HK-2 (cell line): ENCODE measurements at regions not wholly inside any gene's neighbourhood (a gene's known extent, or its start where the extent isn't known, plus 50 kb on each side); places are given as distances from the start of the nearest gene placed in this dataset.
"Not testable (repeated sequence)": the region's sequence is repeated elsewhere in the genome, so short reads cannot be mapped to it uniquely, and the experiment has no call there.

Experiments used
- DNase-seq: peaks from one replicate; pipeline ENCODE4 v3.0.0-alpha.2; 2018; ENCODE audit not compliant: unreplicated experiment

DNA sequence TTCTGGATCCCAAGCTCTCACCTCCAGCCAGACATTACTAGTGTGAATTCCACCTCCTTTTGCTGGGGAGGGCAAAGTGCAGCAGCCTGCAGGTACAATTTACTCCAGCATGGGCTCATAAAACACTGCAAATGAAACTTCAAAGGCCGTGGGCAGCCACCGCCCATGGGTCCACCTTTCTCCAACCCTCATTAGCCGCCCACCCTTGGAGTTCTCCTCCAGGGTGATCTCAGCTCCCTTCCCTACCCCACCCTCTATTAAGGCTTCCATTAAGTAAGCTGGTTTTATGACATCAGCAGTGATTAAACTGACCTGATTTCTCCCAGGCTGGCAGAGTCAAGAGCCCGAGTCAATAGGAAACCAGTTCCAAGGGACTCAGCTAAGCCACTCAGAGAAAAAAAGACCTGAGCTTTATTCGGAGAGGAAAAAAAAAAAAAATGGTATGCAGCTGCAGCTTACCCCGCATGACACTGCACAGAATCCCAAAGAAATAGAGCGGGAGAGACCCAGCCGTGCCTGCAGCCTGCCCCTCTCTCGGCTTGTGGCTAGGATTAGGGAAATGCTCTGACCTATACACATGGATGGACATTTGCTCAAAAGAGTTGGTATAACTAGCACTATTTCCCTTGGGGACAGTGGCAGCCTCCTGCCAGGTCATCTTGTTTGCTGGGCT, 319.6 kb downstream of the PTTG2 start:
- no peak for DNase-seq

DNA sequence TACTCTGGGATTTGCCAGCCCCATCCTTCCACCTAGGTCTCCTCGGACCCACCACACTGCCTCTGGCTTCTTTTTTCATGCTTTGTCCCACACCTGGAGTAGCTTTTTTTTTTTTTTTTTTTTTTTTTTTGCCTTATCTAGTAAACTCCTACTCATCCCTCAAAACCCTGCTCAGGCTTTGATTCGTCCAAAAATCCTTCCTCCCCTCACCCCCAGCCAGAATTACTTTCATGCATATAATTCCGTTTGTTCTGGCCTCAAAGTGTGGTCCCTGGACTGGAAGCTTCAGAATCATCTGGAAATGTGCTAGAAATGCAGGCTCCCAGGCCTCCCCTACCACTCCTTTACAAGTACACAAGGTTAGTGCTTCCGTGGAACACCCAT, 320.1 kb downstream of the PTTG2 start:
- DNase-seq, result no peak

DNA sequence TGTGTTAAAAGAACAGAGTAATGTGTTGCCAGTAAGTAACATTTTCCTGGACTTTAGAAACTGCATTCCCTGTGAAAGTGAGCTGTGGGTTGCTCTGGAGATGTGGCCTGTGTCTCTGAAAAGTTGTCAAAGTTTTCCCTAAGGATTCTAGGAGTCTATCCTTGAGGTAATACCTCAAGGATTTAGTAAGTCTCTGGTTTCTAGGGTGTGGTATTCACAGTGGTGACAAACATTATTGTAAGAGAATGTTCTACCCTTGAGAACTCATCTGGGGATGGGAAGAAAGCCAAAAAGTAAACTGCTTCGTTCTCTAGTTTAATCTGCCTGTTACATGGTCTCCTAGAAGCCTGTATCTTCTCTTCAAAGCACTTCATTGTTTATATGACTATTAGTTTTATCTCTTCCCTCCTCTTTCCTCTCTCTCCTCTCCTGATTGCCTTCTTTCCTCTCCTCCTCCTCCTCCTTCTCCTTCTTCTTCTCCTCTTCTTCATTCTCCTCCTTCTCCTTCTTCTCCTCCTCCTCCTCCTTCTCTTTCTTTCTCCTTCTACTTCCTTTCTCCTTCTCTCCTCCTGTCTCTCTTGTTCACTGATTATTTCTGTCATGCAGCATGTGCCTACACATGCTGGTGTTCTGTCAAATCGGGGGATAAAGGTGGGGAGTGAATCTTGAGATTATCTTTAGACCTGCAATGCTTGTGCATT, 321.3 kb downstream of the PTTG2 start:
- no peak for DNase-seq

DNA sequence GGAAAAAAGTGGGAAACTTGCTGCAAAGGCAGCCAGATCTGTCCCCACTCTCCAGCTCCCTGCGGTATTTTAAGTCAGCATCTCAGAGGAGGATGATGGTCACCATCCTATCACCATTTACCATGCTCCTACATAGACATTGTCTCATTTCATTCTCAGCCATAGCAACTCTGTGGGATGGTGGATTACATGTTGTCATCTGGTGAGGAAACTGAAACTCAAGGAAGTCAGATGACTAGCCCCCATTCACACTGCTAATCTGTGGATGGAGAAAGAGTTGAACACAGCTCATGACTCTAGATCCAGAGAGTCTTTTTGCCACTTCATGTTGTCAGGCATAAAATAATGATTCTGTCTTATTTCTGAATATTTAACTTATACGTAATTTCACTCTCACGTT, 323.5 kb downstream of the PTTG2 start:
- no peak for DNase-seq

DNA sequence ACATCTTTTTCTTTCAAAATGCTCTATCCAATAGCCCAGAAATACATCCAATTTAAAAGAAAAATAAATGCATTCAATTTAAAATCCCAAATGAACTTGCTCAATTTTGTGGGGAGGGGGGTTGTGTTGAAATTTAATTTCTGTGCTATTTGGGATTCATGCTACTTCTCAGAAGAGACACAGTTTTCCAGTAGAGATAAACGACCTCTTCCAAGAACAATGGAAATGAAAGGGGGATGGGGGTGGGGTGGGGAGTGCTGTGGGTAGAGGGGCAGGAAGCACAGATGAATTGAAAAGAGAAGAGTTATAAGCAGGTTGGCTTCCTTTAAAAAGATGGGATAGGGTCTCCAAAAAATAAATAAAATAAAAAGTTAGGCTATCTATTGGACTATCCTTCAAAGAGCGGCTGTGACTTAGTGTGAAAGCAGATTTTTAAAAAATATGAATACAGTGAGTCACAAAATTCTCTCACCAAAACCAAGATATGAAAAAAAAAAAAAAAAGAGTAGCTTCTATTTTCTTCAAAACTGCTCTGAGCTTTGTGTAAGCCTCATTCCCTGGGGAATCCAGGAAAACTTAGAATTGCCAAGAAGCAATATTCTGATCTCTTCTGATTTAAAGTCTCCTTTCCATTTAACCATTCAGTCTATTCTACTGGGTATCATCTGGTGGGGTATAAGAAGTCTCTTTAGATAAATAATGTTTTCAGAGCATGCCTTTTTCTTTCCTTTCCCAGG, 324.3 kb downstream of the PTTG2 start:
- DNase-seq, result no peak

DNA sequence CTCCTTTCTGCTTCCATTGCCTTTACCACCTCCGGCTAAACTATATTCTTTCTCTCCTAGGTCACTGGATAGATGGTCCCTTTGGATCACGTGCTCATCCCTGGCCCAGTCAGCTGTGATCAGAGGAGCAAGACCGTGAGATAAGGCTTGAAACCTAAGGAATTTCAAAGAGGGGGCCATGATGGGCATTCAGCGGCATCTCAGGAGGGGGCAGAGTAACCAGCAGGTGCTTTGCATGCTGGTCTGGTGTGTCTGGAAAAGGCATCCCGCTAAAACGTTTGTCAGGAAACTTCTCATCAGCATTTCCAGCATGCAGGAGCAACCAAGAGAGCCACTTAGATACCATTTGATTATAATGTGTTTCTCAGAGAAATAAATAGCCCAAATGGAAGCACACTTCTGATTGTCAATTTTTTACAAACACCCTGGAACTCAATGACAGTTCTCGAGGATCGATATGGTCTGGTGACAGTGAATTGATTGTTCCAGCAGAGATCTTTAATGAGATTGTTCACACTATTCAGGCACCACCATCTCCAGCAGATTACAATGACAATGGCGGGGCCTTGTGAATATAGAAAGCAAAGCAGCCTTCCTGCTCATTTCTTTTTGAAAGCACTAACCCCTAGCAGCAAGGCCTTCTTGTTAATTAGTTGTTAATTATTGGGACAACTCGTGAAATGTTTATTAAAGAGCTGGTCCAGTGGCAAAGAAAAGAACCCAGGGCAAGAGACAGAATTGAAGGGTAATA, 327.1 kb downstream of the PTTG2 start:
- no peak for DNase-seq

DNA sequence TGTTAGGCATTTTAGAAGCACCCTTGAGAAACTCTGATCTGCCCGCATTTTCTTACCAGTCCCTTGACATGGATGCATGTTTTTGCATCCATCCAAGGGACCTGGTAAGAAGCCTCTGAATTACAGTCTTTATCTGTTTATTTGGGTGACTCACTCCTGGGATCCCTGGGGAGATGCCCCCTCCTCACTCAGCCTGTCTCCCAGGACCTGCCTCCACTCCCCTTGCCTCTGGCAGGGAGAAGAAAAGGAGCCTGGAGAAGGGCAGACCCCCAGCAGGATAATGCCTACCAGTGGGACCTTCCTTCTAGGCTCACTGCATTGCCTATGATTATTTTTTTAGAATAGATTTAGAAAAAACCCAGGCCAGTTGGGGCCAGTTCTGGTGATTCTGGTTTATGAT, 329.4 kb downstream of the PTTG2 start:
- no peak for DNase-seq

DNA sequence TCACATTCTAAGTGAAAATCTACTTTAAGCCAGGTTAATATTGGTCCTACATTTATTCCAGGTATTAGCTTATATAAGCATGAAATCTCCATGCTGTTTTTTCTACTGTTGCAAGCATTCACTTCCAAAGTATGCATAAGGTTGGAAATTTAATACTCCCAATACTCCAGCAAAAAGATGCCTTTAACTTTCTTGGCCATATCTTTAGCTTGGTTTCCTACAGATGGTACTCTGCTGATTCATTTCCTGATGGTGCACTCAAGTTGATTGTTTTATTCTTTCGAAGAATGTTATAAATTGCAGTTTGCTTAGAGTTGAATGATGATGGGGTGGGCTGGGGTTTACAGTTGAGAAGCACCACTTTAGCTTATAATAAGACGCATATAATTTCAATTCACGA, 330.2 kb downstream of the PTTG2 start:
- DNase-seq, result no peak

DNA sequence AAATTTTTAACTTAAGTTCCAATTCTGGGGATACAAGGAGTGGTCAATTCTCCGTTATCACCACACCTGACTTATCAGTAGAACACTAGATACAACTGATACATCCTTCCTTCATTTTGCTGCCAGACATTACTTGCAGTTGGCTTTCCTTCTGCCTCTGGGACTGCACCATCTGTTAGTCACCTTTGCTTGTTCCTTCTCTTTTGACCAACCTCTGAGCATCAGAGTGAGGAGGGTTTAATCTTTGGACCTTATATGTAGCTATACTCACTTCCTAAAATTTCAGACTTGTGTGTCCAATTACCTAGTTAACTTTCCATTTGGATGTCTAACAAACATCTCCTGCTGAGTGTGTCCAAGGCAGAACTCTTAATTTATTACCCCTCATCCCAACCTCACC, 330.7 kb downstream of the PTTG2 start:
- no peak for DNase-seq

DNA sequence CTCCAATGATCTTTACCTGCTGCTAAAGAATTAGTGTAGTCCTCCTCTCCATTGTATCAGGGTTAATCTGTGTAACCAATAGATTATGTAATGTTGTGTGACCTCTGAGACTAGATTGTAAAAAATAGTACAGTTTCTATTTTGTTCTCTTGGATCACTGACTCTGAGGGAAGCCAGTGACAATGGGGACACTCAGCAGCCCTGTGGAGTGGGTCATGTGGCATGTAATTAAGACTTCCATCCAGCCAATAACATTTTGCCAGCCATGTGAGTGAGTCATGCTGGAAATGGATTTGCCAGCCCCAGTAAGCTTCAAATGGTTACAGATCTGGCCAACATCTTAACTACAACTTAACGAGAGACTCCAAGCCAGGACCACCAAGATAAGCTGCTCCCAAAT, 332.3 kb downstream of the PTTG2 start:
- DNase-seq, result no peak

DNA sequence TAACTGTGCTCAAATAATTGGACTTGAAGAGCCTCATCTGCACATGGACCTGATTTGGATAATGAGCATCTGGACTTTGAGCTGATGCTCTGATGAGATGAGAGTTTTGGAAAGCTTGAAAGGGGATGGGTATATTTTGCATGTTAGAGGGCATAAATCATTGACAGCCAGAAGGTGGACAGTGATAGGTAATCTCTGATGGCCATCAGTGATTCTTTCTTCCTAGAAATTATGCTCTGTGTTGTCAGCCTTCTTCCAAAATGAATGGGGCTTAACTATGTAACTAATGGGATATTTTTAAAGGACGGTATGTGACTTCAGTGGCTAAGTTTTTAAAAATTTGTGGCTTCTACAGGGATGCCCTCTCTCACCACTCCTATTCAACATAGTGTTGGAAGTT, 334.0 kb downstream of the PTTG2 start:
- DNase-seq, result no peak

DNA sequence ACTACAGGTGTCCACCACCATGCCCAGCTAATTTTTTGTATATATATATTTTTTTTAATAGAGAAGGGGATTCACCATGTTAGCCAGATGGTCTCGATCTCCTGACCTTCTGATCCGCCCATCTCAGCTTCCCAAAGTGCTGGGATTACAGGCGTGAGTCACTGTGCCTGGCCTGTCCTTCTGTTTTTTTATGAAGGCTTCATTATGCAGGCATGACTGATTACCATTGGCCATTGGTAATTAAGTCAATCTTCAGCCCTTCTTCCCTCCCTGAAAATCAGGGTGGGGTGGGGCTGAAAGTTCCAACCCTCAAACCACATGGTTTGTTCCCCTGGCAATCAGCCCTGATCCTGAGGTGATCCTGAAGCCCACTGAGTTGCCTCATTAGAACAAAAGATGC, 336.9 kb downstream of the PTTG2 start:
- DNase-seq, result no peak

DNA sequence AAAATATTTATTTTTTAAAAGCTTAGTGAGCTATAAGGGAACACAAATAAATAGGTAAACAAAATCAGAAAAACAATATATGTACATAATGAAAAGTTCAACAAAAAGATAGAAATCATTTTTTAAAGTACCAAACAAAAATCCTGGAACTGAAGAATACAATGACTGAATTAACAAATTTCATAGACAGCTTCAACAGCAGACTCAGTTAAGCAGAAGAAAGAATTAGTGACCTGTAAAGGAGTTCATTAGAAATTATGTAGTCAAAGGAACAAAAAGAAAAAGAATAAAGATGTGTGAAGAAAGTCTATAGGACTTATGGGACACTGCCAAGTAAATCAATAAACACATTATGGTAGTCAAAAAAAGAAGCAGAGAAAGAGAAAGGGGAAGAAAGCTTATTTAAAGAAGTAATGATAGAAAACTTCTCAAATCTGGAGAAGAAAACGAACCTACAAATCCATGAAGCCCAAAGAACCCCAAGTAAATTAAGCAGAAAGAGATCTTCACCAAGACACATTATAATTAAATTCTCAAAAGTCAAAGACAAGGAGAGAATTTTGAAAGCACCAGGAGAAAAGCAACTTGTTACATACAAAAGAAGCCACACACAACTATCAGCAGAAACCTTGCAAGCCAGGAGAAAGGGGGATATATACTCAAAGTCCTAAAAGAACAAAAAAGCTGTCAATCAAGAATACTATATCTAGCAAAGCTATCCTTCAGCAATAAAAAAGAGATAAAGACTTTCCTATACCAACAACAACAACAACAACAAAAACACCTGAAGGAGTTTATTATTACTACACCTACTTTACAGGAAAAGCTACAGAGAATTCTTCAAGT, 338.9 kb downstream of the PTTG2 start:
- no peak for DNase-seq

DNA sequence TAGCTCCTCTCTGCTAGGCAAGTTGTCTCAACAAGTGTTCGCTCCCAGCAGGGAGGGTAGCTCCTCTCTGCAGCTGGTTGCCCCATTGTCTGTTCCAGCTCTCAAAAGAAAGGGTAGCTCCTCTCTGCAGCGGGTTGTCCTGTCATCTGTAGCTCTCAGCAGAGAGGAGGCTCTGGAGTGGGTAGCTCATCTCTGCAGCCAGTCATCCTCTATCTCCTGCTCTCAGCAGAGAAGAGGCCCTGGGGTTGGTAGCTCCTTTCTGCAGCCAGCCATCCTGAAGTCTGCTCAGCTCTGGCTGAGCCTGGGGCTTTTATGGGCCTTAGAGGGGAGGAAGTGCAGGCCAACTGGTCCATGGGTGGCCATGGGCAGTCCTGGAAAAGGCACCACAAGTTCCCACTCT, 342.7 kb downstream of the PTTG2 start:
- DNase-seq, result no peak

DNA sequence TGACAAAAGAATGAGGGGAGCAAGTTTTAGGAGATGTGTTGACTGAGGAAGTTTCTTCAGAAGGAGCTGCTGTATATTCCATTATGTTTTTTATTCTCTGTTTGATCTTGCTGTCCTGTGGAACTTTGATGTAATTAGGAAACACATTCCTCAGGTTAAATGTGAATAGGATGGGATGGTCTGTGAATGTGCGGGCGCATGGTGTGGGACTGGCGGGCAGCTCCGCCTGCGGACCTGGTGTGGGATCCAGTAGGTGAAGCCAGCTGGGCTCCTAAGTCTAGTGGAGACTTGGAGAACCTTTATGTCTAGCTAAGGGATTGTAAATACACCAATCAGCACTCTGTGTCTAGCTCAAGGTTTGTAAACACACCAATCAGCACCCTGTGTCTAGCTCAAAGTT, 344.3 kb downstream of the PTTG2 start:
- not testable (repeated sequence) for DNase-seq

DNA sequence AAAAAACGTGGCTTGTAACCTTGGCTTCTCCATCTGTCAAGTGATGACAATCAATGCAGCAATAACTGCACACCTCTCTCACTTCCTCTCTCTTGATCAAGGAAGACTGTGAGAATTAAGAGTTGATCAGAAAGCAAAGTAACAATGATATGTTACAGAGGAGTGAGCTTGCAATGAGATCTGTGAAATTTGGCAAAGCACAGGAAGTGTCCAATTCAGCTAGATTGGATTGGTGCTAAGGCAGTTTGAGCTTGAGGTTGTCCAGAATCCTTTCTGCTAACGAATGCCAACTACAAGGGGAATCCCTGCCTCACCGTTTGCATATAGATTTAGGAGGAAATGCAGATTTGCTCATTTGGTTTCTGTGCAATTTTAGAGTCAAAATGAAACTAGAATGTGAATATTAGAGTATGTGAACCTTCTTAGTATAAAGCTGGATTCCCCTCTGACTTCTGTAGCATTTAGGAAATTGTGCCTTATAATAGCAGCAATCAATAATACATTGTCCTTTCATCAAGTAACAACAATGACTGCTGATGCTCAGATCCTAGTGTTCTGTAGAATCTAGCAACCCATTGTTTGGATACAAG, 346.4 kb downstream of the PTTG2 start:
- DNase-seq, result no peak

DNA sequence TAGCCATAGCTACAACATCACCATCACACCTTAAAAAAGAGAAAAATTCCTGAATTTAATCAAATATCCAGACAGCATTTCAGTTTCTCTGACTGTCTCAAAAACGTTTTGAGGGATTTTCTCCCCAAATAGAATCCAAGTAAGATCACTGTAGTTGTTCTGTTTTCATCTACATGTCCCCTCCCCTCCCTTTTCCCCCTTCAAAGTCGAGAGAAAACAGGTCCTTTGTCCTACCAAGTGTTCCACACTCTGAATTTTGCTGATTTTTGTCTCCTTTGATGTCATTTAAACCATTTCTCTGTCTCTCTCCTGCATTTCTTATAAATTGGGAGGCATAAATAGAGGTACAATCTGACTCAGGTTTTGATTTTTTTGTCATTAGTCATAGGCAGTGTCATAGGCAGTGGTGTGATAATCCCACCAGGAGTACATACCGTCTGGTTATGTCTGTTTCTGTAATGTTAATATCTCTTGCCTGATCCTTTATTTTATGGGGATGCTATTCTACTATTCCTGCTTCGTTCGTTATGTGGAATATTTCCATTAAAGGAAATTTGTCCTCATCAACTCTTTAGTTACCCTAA, 348.6 kb downstream of the PTTG2 start:
- DNase-seq, result no peak

DNA sequence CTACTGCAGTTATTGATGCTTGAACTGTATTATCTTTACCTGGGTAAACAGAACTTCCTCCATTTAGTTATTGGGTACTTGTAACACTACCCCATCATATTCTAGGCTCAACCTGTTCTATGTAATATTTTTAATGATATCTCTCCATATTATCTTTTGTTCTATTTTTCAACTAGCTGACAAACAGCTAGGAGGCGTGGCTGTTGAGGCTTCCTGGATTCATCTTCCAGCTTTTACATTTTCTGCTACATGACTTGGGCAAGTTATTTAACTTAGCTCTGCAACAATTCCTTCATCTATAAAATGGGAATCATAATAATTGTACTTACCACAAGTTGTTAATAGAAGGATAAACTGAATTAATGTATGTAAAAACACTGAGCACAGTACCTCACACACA, 349.3 kb downstream of the PTTG2 start:
- no peak for DNase-seq

DNA sequence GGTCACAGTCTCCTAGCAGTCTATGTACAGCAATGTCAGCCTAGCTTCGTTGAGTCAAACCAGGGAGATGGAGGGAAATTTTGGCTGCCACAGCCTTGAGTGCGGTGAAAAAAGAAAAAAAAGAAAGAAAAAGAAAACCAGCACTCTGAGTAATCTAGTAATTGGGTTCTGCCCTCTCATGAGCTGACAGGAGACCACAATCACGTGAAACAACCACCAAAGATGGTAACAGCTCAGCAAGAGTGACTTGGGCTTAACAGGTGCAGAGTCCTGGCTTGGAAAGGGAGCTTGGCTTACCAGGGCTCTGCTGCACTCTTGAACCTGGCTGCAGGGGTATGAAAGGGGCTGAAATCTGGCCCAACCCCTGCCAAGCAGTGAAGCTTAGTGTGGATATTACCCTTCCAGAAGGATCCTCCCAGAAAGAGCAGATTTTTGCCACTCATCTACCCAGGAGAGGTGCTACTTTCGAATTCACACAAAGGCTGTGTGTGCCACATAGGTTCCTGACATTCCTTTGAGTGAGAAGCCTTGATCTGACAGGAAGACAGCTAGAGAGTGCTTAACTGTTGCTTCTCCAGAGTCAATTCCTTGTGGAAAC, 350.3 kb downstream of the PTTG2 start:
- no peak for DNase-seq

DNA sequence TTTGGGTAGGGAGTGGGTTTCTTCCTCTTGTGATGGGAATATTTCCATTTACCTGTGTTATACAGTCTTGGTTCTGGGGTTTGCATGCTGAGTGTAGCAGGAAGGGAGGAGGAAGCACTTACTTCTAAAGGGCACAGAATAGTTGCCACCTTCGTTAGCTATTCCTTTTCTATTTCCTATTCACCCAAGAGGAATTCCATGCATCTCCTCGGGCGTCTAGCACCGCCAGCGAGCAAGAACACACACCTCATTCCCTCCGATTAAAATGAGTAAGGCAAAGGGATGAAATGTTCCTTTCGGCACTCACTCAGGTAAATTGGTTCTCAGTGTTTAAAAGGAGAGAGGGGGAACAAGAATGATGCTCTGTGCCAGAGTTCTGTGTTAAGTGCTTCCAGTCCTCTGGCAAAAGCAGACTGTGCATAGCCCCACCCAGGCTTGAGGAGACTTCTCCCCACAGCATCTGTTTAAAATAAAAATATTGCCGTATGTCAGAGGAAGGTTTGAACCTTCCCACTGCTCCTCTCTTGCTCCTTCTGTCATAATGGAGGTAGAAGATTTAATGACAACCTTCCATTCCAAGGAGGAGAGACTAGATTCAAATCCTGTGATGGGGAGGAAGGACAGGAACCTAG, 351.4 kb downstream of the PTTG2 start:
- no peak for DNase-seq
